GM23338 (cell line): ENCODE measurements at regions not wholly inside any gene's neighbourhood (a gene's known extent, or its start where the extent isn't known, plus 50 kb on each side); places are given as distances from the start of the nearest gene placed in this dataset.

Experiments used
- ATAC-seq: fragments of 200-7000 bp; cut with Tn5 transposase; 3 replicates; pipeline ENCODE4 v1.9.1; 2020
- DNase-seq: peaks from one replicate; pipeline ENCODE4 v3.0.0-alpha.2; 2015; ENCODE audit warnings: low spot score
- H2AFZ ChIP-seq: fragments of 200-600 bp; sonication (generic); 2 replicates; pipeline ENCODE4 v1.8.0; 2016; ENCODE audit warnings: antibody characterized with exemption, mild to moderate bottlenecking, moderate library complexity
- H3F3A ChIP-seq: fragments of 200-600 bp; sonication (generic); replicated peaks from 2 replicates; pipeline ENCODE4 v1.8.0; 2017; ENCODE audit warnings: antibody characterized with exemption, mixed run types, low read depth
- H3K27ac ChIP-seq: fragments of 200-600 bp; sonication (generic); 2 replicates; pipeline ENCODE4 v1.6.1; 2016; ENCODE audit warnings: low read depth
- H3K27me3 ChIP-seq: fragments of 200-600 bp; sonication (generic); 2 replicates; pipeline ENCODE4 v1.8.0; 2016; ENCODE audit warnings: mild to moderate bottlenecking, mixed run types, moderate library complexity; ENCODE audit not compliant: insufficient read depth
- H3K36me3 ChIP-seq: fragments of 200-600 bp; sonication (generic); 2 replicates; pipeline ENCODE4 v1.8.0; 2016; ENCODE audit warnings: mild to moderate bottlenecking; ENCODE audit not compliant: insufficient read depth
- H3K4me1 ChIP-seq: fragments of 200-600 bp; sonication (generic); 2 replicates; pipeline ENCODE4 v1.8.0; 2016; ENCODE audit warnings: mild to moderate bottlenecking, moderate library complexity; ENCODE audit not compliant: insufficient read depth
- H3K4me2 ChIP-seq: fragments of 200-600 bp; sonication (generic); 2 replicates; pipeline ENCODE4 v1.7.1; 2017; ENCODE audit warnings: mixed run types
- H3K4me3 ChIP-seq: fragments of 200-600 bp; sonication (generic); 2 replicates; pipeline ENCODE4 v1.6.1; 2016; ENCODE audit warnings: mixed run types
- H3K79me2 ChIP-seq: fragments of 200-600 bp; sonication (generic); replicated peaks from 2 replicates; pipeline ENCODE4 v1.8.0; 2017; ENCODE audit warnings: mild to moderate bottlenecking; ENCODE audit not compliant: insufficient read depth
- H3K9me2 ChIP-seq: fragments of 200-600 bp; sonication (generic); 2 replicates; pipeline ENCODE4 v1.8.0; 2017; ENCODE audit not compliant: insufficient read depth
- H4K20me1 ChIP-seq: fragments of 200-600 bp; sonication (generic); replicated peaks from 2 replicates; pipeline ENCODE4 v1.8.0; 2017; ENCODE audit warnings: mild to moderate bottlenecking; ENCODE audit not compliant: insufficient read depth
- H3K27ac Mint-ChIP-seq: 2 replicates; pipeline ENCODE4 v1.8.0; 2020; ENCODE audit warnings: inconsistent platforms, mild to moderate bottlenecking, moderate library complexity, mixed read lengths
- H3K27me3 Mint-ChIP-seq: 3 replicates; pipeline ENCODE4 v1.8.0; 2022; ENCODE audit warnings: low read depth, mild to moderate bottlenecking, moderate library complexity, mixed read lengths, inconsistent platforms; ENCODE audit not compliant: insufficient read depth, poor library complexity
- H3K36me3 Mint-ChIP-seq: 3 replicates; pipeline ENCODE4 v1.8.0; 2021; ENCODE audit warnings: low read depth, mild to moderate bottlenecking, inconsistent platforms, moderate library complexity, mixed read lengths
- H3K4me1 Mint-ChIP-seq: 3 replicates; pipeline ENCODE4 v1.8.0; 2020; ENCODE audit warnings: mild to moderate bottlenecking, inconsistent platforms, mixed read lengths
- H3K4me3 Mint-ChIP-seq: 3 replicates; pipeline ENCODE4 v1.8.0; 2021; ENCODE audit warnings: moderate library complexity, mild to moderate bottlenecking, inconsistent platforms, mixed read lengths
- H3K9me3 Mint-ChIP-seq: 3 replicates; pipeline ENCODE4 v1.8.0; 2020; ENCODE audit warnings: moderate library complexity, mild to moderate bottlenecking, inconsistent platforms, mixed read lengths
- CREB1 ChIP-seq: fragments of 250-450 bp; sonication (Bioruptor Pico); IDR thresholded peaks from 2 replicates; pipeline ENCODE4 v1.5.0; 2020; ENCODE audit warnings: low read depth, mild to moderate bottlenecking, moderate library complexity
- EZH2phosphoT487 ChIP-seq: fragments of 200-600 bp; sonication (generic); IDR thresholded peaks from one replicate; pipeline ENCODE4 v1.8.1; 2018; ENCODE audit warnings: antibody characterized with exemption; ENCODE audit not compliant: unreplicated experiment
- NANOG ChIP-seq: IDR thresholded peaks from 2 replicates; pipeline ENCODE4 v1.6.1; 2016; ENCODE audit warnings: antibody characterized with exemption, borderline replicate concordance
- STAT1 ChIP-seq: IDR thresholded peaks from one replicate; pipeline ENCODE4 v1.6.1; 2016; ENCODE audit warnings: antibody characterized with exemption; ENCODE audit not compliant: unreplicated experiment
- ZNF331 ChIP-seq: fragments of 250-450 bp; sonication (Bioruptor Pico); IDR thresholded peaks from 2 replicates; pipeline ENCODE4 v1.5.0; 2020; ENCODE audit warnings: low read depth, mild to moderate bottlenecking, moderate library complexity
- TF ChIP-seq, protein P1 (sequence below): fragments of 250-450 bp; sonication (Bioruptor Pico); IDR thresholded peaks from 2 replicates; pipeline ENCODE4 v1.5.0; 2020; ENCODE audit warnings: mild to moderate bottlenecking, moderate library complexity
- TF ChIP-seq, protein P2 (sequence below): IDR thresholded peaks from 2 replicates; pipeline ENCODE4 v1.6.1; 2016; ENCODE audit warnings: antibody characterized with exemption

DNA sequence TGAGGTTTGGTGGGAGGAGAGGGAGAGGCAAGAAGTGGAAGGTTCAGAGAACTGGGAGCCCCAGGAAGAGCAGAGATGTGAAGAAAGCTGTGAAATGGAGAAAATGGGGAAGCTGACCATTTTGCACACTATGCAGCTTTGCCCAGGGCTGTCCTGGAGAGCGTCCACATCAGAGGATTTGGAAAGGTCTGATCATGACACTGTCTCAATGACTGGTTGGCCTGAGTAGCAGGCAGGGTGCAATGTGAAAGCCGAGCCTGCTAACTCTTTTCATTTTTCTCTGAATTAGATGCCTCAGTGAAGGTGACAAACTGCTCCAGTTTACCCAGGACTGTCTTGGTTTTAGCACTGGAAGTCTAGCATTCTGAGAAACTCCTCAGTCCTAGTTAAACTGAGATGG is 330.1 kb upstream of the RPS6KA3 start (continued):
- TF ChIP-seq, protein P1, sequence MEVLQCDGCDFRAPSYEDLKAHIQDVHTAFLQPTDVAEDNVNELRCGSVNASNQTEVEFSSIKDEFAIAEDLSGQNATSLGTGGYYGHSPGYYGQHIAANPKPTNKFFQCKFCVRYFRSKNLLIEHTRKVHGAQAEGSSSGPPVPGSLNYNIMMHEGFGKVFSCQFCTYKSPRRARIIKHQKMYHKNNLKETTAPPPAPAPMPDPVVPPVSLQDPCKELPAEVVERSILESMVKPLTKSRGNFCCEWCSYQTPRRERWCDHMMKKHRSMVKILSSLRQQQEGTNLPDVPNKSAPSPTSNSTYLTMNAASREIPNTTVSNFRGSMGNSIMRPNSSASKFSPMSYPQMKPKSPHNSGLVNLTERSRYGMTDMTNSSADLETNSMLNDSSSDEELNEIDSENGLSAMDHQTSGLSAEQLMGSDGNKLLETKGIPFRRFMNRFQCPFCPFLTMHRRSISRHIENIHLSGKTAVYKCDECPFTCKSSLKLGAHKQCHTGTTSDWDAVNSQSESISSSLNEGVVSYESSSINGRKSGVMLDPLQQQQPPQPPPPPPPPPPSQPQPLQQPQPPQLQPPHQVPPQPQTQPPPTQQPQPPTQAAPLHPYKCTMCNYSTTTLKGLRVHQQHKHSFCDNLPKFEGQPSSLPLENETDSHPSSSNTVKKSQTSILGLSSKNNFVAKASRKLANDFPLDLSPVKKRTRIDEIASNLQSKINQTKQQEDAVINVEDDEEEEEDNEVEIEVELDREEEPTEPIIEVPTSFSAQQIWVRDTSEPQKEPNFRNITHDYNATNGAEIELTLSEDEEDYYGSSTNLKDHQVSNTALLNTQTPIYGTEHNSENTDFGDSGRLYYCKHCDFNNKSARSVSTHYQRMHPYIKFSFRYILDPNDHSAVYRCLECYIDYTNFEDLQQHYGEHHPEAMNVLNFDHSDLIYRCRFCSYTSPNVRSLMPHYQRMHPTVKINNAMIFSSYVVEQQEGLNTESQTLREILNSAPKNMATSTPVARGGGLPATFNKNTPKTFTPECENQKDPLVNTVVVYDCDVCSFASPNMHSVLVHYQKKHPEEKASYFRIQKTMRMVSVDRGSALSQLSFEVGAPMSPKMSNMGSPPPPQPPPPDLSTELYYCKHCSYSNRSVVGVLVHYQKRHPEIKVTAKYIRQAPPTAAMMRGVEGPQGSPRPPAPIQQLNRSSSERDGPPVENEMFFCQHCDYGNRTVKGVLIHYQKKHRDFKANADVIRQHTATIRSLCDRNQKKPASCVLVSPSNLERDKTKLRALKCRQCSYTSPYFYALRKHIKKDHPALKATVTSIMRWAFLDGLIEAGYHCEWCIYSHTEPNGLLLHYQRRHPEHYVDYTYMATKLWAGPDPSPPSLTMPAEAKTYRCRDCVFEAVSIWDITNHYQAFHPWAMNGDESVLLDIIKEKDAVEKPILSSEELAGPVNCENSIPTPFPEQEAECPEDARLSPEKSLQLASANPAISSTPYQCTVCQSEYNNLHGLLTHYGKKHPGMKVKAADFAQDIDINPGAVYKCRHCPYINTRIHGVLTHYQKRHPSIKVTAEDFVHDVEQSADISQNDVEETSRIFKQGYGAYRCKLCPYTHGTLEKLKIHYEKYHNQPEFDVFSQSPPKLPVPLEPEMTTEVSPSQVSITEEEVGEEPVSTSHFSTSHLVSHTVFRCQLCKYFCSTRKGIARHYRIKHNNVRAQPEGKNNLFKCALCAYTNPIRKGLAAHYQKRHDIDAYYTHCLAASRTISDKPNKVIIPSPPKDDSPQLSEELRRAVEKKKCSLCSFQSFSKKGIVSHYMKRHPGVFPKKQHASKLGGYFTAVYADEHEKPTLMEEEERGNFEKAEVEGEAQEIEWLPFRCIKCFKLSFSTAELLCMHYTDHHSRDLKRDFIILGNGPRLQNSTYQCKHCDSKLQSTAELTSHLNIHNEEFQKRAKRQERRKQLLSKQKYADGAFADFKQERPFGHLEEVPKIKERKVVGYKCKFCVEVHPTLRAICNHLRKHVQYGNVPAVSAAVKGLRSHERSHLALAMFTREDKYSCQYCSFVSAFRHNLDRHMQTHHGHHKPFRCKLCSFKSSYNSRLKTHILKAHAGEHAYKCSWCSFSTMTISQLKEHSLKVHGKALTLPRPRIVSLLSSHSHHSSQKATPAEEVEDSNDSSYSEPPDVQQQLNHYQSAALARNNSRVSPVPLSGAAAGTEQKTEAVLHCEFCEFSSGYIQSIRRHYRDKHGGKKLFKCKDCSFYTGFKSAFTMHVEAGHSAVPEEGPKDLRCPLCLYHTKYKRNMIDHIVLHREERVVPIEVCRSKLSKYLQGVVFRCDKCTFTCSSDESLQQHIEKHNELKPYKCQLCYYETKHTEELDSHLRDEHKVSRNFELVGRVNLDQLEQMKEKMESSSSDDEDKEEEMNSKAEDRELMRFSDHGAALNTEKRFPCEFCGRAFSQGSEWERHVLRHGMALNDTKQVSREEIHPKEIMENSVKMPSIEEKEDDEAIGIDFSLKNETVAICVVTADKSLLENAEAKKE (CRISPR knock-in tag) = no peak
- TF ChIP-seq ZNF331 (CRISPR knock-in tag) = no peak
- no peak for TF ChIP-seq EZH2phosphoT487

DNA sequence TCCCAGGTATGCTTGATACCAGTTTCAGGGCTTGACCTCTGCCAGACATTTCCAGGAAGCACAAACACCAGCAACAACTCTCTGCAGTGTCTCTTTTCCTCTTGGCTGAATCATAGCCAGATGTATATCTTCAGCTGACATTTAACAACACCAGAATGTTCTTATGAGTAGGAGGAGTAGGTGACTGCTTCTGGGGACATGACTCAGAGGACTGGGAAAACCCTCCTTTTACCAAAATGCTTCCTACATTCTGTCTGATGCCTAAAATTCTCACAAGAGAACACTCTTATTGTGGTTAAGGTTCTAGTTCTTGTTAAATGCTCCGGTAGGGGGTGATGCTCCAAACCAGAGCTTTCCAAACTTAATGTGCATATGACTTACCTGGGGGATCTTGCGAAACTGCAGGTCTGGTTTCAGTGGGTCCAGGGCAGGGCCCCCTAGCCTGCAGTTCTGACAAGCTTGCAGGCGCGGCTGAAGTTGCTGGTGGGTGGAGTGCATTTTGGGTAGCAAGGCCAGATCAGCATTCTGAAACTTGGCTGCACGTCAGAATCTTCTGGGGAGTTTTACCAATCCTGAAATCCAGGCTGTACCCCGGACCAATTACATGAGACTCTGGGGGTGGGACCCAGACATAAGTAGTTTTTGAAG is 329.3 kb upstream of the RPS6KA3 start:
- Histone ChIP-seq H3F3A (no peaks in the 10 kb centered on the region), H3K4me3 (no peak overlapping the region), H3K27ac (no peak overlapping the region), H4K20me1 (no peaks in the 10 kb centered on the region), H3K4me2 (no peak overlapping the region), H3K9me2 (no peaks in the 10 kb centered on the region), H2AFZ (no peak overlapping the region), H3K27me3 (no peaks in the 10 kb centered on the region), H3K4me1 (no peaks in the 10 kb centered on the region), H3K79me2 (no peaks in the 10 kb centered on the region), H3K36me3 (no peaks in the 10 kb centered on the region)
- Mint-ChIP-seq H3K4me3 (no peak overlapping the region), H3K27ac (no peak overlapping the region), H3K36me3 (no peaks in the 10 kb centered on the region), H3K4me1 (peaks cover 11% of the 10 kb centered on the region; the same call in 2 of the 3 replicates), H3K27me3 (peaks cover 3% of the 10 kb centered on the region), H3K9me3 (no peaks in the 10 kb centered on the region; the same call in 2 of the 3 replicates)
- TF ChIP-seq CREB1 (CRISPR knock-in tag) = no peak
- no peak for TF ChIP-seq EZH2phosphoT487
- no peak for TF ChIP-seq NANOG
- TF ChIP-seq, protein P2, sequence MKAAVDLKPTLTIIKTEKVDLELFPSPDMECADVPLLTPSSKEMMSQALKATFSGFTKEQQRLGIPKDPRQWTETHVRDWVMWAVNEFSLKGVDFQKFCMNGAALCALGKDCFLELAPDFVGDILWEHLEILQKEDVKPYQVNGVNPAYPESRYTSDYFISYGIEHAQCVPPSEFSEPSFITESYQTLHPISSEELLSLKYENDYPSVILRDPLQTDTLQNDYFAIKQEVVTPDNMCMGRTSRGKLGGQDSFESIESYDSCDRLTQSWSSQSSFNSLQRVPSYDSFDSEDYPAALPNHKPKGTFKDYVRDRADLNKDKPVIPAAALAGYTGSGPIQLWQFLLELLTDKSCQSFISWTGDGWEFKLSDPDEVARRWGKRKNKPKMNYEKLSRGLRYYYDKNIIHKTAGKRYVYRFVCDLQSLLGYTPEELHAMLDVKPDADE = no peak
- TF ChIP-seq STAT1 = no peak
- DNase-seq = peak; percentile 0
- peak; percentile 37; the same call in 2 of the 3 replicates for ATAC-seq
